C1 segment of cervical spinal cord (tissue), 14 donors: ENCODE measurements at regions not wholly inside any gene's neighbourhood (a gene's known extent, or its start where the extent isn't known, plus 50 kb on each side); places are given as distances from the start of the nearest gene placed in this dataset.
"Not testable (repeated sequence)": the region's sequence is repeated elsewhere in the genome, so short reads cannot be mapped to it uniquely, and the experiment has no call there.

ENCODE experiments used
- DNase-seq, 14 donors: peaks; one replicate each; lab custom pipeline; 2025; lab: John Stamatoyannopoulos, UW

- DNase-seq: no peak
These were observed 131.9 kb upstream of the FNDC3A start for GRCh38 chr13:48843630-48844380.

GRCh38 chr13:48844676-48845075 lies 131.0 kb upstream of the FNDC3A start:
- no peak for DNase-seq

- no peak for DNase-seq
These were observed 126.2 kb upstream of the FNDC3A start for GRCh38 chr13:48849515-48849914.

- DNase-seq: no peak
These were observed 124.0 kb upstream of the FNDC3A start for GRCh38 chr13:48851707-48852106.

GRCh38 chr13:48852911-48853727 lies 122.6 kb upstream of the FNDC3A start:
- no peak for DNase-seq

GRCh38 chr13:48853728-48854102 lies 122.0 kb upstream of the FNDC3A start:
- no peak for DNase-seq

- DNase-seq: no peak
These were observed 118.1 kb upstream of the FNDC3A start for GRCh38 chr13:48857576-48857975.

- no peak for DNase-seq
These were observed 117.4 kb upstream of the FNDC3A start for GRCh38 chr13:48858122-48858902.

- no peak for DNase-seq
These were observed 116.2 kb upstream of the FNDC3A start for GRCh38 chr13:48859272-48860105.

- DNase-seq: no peak
These were observed 115.3 kb upstream of the FNDC3A start for GRCh38 chr13:48860364-48860763.

- no peak for DNase-seq
These were observed 113.1 kb upstream of the FNDC3A start for GRCh38 chr13:48862572-48862971.

GRCh38 chr13:48864100-48864499 lies 111.6 kb upstream of the FNDC3A start:
- no peak for DNase-seq

- DNase-seq: no peak
These were observed 109.5 kb upstream of the FNDC3A start for GRCh38 chr13:48866249-48866648.

GRCh38 chr13:48873081-48873480 lies 102.6 kb upstream of the FNDC3A start:
- DNase-seq: no peak

GRCh38 chr13:48873587-48873986 lies 102.1 kb upstream of the FNDC3A start:
- DNase-seq: no peak

- no peak for DNase-seq
These were observed 101.5 kb upstream of the FNDC3A start for GRCh38 chr13:48874165-48874564.

GRCh38 chr13:48875047-48875446 lies 100.7 kb upstream of the FNDC3A start:
- no peak for DNase-seq

- no peak for DNase-seq
These were observed 99.4 kb upstream of the FNDC3A start for GRCh38 chr13:48876289-48876688.

- DNase-seq: no peak
These were observed 96.3 kb upstream of the FNDC3A start for GRCh38 chr13:48879432-48879831.

- DNase-seq: no peak
These were observed 95.9 kb upstream of the FNDC3A start for GRCh38 chr13:48879854-48880253.

- DNase-seq: not testable (repeated sequence)
These were observed 91.9 kb upstream of the FNDC3A start for GRCh38 chr13:48883786-48884185.
